ENCODE measurements at regions not wholly inside any gene's neighbourhood (a gene's known extent, or its start where the extent isn't known, plus 50 kb on each side); places are given as distances from the start of the nearest gene placed in this dataset.

- intact Hi-C loops (cut with micrococcal nuclease) = no loop called here
- H3K4me3 Mint-ChIP-seq (ENCODE audit: unreplicated experiment) = no peak overlapping the region
- no peak for DNase-seq (ENCODE audit: unreplicated experiment)
- peaks cover 4% of the 10 kb centered on the region for H3K4me1 Mint-ChIP-seq (ENCODE audit: insufficient read depth, unreplicated experiment)
- no TSS peak for BruUV-seq (replicated peaks)
- TF ChIP-seq, protein P1, sequence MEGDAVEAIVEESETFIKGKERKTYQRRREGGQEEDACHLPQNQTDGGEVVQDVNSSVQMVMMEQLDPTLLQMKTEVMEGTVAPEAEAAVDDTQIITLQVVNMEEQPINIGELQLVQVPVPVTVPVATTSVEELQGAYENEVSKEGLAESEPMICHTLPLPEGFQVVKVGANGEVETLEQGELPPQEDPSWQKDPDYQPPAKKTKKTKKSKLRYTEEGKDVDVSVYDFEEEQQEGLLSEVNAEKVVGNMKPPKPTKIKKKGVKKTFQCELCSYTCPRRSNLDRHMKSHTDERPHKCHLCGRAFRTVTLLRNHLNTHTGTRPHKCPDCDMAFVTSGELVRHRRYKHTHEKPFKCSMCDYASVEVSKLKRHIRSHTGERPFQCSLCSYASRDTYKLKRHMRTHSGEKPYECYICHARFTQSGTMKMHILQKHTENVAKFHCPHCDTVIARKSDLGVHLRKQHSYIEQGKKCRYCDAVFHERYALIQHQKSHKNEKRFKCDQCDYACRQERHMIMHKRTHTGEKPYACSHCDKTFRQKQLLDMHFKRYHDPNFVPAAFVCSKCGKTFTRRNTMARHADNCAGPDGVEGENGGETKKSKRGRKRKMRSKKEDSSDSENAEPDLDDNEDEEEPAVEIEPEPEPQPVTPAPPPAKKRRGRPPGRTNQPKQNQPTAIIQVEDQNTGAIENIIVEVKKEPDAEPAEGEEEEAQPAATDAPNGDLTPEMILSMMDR (IDR thresholded peaks at IDR 0.05; ENCODE audit: unreplicated experiment) = no peak
- no peak overlapping the region for H3K27ac Mint-ChIP-seq (ENCODE audit: low read depth, unreplicated experiment)
- no peaks in the 10 kb centered on the region for H3K9me3 Mint-ChIP-seq (ENCODE audit: unreplicated experiment)
- peaks cover 6% of the 10 kb centered on the region for H3K36me3 Mint-ChIP-seq (ENCODE audit: insufficient read depth, unreplicated experiment)
- POLR2A ChIA-PET = no interaction called here
- peaks cover 19% of the 10 kb centered on the region for H3K27me3 Mint-ChIP-seq (ENCODE audit: insufficient read depth, unreplicated experiment)
- CTCF ChIA-PET = no interaction called here
Observed at GRCh38 chr20:56831795-56832194, 202.7 kb downstream of the TFAP2C start.

GRCh38 chr20:56833427-56833826 is 204.3 kb downstream of the TFAP2C start:
- peaks cover 6% of the 10 kb centered on the region for H3K36me3 Mint-ChIP-seq (ENCODE audit: insufficient read depth, unreplicated experiment)
- H3K27me3 Mint-ChIP-seq (ENCODE audit: insufficient read depth, unreplicated experiment) = peaks cover 35% of the 10 kb centered on the region
- no peak overlapping the region for H3K4me3 Mint-ChIP-seq (ENCODE audit: unreplicated experiment)
- H3K9me3 Mint-ChIP-seq (ENCODE audit: unreplicated experiment) = peaks cover 2% of the 10 kb centered on the region
- BruUV-seq (replicated peaks) = no TSS peak
- ChIA-PET CTCF (interaction anchor here (0.6 kb wide), 1 partner anchor 52 kb away, joined by 4 read pairs; no protein-coding TSS in a partner anchor), POLR2A (no interaction called here)
- no peak for DNase-seq (ENCODE audit: unreplicated experiment)
- H3K4me1 Mint-ChIP-seq (ENCODE audit: insufficient read depth, unreplicated experiment) = no peaks in the 10 kb centered on the region
- TF ChIP-seq, protein P1 (IDR thresholded peaks at IDR 0.05; ENCODE audit: unreplicated experiment) = no peak
- no peak overlapping the region for H3K27ac Mint-ChIP-seq (ENCODE audit: low read depth, unreplicated experiment)
- intact Hi-C loops (cut with micrococcal nuclease) = no loop called here

DNA sequence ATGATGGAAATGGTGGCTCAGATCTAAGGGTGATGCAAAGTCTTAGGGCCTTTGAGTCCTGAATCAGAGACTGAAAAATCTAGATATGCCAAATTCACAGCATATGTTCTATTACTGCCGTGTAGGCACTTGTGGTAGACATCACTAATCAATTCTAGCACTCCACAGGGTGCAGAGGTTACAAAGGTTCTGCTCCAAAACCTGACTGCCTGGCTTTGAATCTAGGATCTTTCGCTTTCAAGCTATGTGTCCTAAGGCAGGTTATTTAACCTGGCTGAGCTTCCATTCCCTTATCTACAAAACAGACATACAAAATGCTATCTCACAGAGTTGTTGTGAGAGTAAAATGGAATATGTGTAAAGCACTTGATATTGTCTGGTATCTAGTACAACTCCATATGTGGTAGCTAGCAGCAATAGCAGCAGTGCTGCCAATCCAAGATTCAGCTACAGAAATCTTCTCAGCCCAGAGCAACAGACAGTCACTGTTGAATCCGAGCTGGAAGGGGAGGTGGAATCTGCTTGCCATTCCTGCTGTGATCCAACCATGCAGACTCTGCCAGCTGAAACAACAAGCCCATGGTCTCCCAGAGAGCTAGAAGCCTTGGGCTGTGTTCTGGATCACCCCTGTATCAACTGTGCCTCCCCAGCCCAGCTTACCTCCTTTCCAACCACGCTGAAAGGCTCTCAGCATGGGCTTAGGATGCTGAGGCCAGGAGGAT is 206.9 kb downstream of the TFAP2C start:
- DNase-seq (ENCODE audit: unreplicated experiment) = no peak
- POLR2A ChIA-PET = interaction anchor here (0.6 kb wide), 1 partner anchor 319 kb away, joined by 3 read pairs; no protein-coding TSS in a partner anchor
- Mint-ChIP-seq H3K27ac (ENCODE audit: low read depth, unreplicated experiment) (no peak overlapping the region), H3K9me3 (ENCODE audit: unreplicated experiment) (peaks cover 8% of the 10 kb centered on the region), H3K27me3 (ENCODE audit: insufficient read depth, unreplicated experiment) (peaks cover 40% of the 10 kb centered on the region), H3K4me3 (ENCODE audit: unreplicated experiment) (no peak overlapping the region), H3K4me1 (ENCODE audit: insufficient read depth, unreplicated experiment) (no peaks in the 10 kb centered on the region), H3K36me3 (ENCODE audit: insufficient read depth, unreplicated experiment) (peaks cover 6% of the 10 kb centered on the region)
- CTCF ChIA-PET = interaction anchor here (0.6 to 1.5 kb wide), 4 partner anchors 21 to 184 kb away, joined by 3 to 4 read pairs (median 4); no protein-coding TSS in a partner anchor
- BruUV-seq (replicated peaks) = no TSS peak
- intact Hi-C loops (cut with micrococcal nuclease) = no loop called here
- TF ChIP-seq, protein P1 (IDR thresholded peaks at IDR 0.05; ENCODE audit: unreplicated experiment) = no peak

GRCh38 chr20:56839222-56839621 is 210.1 kb downstream of the TFAP2C start:
- no peak for DNase-seq (ENCODE audit: unreplicated experiment)
- Mint-ChIP-seq H3K9me3 (ENCODE audit: unreplicated experiment) (peaks cover 8% of the 10 kb centered on the region), H3K27me3 (ENCODE audit: insufficient read depth, unreplicated experiment) (peaks cover 40% of the 10 kb centered on the region), H3K36me3 (ENCODE audit: insufficient read depth, unreplicated experiment) (no peaks in the 10 kb centered on the region), H3K4me3 (ENCODE audit: unreplicated experiment) (no peak overlapping the region), H3K4me1 (ENCODE audit: insufficient read depth, unreplicated experiment) (no peaks in the 10 kb centered on the region), H3K27ac (ENCODE audit: low read depth, unreplicated experiment) (no peak overlapping the region)
- TF ChIP-seq, protein P1 (IDR thresholded peaks at IDR 0.05; ENCODE audit: unreplicated experiment) = no peak
- BruUV-seq (replicated peaks) = no TSS peak
- intact Hi-C loops (cut with micrococcal nuclease) = no loop called here
- POLR2A ChIA-PET = no interaction called here
- CTCF ChIA-PET = no interaction called here
